SHP77 (cell line): ENCODE measurements at regions not wholly inside any gene's neighbourhood (a gene's known extent, or its start where the extent isn't known, plus 50 kb on each side); places are given as distances from the start of the nearest gene placed in this dataset.
A peak's percentile ranks its signal among the peaks of the same experiment; 100 is the strongest.

Source experiments
- DNase-seq, 2 experiments: peaks; one replicate each; lab custom pipeline; 2025; lab: John Stamatoyannopoulos, UW

DNA sequence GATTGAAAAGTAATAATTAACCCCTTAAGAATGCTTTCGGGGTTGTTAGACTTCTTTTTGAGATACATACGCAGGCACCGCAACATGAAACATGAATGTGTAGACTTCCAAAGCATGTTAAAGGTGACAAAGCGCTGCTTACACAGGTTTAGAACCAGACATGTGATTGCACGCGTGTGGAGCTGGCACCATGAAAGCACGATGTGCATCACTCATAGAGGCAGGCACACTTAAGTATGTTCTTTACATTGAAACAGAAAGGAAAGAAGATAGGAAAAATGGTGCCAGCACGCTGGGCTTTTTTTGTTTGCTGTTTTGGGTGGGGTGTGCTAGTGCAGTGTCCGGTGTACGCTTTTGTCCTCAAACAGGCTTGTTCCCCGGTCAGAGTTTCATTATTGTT lies 83.6 kb upstream of the PPARA start:
- peak; percentile 58 to 65 for DNase-seq

DNA sequence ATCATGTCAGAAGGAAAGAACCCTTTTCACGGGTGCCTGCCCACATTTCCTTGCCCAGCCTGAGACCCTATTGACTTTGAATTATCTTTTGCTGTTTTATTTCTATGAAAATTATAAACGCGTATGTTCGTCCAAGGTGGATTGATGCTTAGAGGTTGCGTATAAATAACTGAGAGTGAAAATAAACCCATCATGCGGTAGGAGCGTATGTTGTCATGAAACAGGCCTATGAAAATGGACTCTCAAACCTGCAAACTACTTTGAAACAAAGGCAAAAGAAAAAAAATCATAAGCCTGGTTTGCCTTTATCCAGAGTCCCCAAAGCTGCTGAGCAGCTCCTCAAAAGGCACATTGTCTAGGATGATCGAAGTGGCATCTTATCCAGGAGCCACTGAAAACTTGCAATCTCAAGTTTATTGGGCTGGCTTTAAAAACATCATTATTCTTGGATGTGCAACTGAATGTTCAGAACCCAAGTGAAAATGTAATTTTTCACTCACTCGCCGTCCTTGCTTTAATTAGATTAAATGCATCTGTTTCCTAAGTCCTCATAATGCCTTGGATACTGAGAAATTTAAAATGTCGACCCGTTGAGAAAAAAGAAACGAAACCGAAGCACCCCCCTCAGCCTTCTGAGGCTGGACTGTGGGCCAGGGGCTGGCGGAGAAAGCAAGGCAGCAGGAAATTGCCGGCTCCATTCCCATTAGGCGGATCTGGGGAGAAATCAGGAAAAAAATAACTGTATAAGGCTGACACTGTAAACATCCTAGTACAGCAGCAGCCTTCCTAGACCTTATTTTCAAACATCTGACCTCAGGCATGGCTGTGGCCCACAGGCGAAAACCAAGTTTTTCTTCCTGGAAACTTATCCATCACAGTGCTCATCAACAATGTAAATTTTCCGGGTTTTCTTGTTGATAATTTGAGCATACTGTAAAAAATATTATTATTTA lies 82.9 kb upstream of the PPARA start:
- DNase-seq: peak; percentile 36 to 42

- DNase-seq: no peak
These were observed 82.1 kb upstream of the PPARA start for GRCh38 chr22:46068181-46068592.

GRCh38 chr22:46068593-46069491 lies 81.5 kb upstream of the PPARA start:
- DNase-seq: peak in 1 of 2 experiments; percentile 59

- peak; percentile 97 to 98 for DNase-seq
These were observed 80.7 kb upstream of the PPARA start for GRCh38 chr22:46069521-46070214.

- DNase-seq: no peak
These were observed 80.0 kb upstream of the PPARA start for GRCh38 chr22:46070215-46070802.

DNA sequence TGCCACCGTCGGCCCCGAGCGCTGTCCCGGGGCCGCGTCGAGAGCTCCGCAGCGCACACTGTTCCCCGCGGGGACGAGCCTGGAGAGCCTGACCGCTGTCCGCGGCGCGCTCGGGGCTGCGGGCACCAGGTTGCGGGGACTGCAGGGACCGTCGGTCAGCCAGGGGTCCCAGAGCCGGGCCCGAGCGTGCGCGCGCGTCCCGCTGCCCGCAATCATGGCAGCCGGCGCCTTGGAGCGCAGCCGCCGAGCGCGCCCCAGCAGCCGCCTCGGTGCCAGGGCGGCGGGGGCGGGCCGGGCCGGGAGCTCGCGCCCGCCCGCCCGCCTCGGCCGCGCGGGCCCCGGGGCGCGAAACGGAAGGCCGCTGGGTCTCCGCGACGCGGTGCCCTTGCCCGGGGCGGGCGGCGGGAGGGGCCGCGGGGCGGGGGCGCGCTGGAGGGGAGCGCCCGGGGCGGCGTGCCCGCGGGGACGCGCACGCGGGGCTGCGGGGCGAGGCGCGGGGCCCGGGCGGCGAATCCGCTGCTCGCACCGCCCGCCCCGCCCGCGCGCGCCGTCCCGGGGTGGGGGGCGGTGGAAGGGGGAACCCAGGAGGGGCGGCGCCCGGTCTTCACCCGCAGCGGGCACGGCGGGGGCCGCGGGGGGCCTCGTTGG lies 79.4 kb upstream of the PPARA start:
- DNase-seq: peak; percentile 84 to 87

DNA sequence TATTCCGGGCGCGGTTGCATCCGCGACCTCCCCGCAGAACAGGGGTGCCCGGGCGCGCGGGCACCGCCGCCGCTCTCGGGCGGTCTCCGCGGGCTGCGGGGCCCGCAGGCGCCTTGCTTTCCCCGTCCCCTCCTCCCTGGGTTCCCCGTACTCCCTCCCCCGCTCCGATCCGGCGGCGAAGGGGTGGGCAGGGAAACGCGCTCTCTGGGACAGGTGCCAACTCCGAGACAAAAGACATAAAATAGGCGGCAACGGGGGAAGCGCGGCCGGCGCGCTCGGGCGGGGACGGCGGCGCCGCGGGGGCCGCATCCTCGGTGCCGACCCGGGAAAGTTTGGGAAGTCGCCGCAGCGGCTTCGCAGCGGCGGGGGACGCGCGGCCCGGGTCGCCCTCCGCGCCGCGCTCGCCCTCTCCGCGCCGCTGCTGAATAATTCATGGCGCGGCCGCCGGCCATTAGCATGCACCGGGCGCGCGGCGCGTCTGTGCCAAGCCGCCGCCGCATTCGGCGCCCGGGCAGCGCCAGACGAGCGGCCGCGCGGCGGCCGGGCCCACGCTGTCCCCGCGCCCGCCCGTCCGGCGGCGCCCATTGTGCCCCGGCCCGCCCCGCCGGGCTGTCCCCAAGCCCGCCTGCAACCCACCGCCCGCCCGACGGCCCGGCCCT lies 78.7 kb upstream of the PPARA start:
- peak; percentile 90 to 94 for DNase-seq

DNA sequence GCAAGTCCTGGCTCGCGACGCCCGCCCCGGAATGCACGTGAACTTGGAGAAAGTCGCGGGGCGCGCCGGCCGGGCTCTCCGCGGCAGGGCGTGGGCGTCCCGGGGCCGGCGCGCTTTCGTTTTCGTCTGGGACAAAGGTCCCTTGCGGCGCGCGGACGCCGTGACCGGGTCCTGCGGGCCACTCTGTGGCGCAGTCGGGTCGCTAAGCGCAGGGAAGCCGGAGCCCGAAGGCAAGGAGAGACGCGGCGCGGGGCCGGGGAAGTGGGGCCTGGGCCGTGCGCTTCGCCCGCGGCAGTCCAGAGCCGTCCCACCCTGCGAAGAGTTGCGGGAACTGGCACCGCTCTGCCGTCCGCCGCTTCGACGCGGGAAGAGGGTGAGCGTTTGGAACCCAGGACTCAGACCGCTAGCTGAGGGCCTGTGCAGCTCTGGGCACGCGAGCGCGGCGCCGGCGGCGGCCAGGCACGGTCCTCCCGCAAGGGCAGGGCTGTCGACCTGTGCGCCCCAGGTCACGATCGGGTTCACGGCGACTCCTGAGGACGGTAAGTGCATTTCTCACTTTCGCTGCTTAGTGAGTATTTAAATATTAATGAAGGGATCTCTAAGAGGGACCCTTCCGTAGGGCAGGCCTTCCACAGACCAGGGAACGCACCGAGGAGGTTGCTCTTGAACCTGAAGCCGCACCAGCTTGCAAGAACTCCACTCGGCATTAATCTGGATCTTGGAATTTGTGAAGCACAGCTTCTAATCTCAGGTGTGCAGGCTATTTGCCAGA lies 78.0 kb upstream of the PPARA start:
- DNase-seq: no peak

DNA sequence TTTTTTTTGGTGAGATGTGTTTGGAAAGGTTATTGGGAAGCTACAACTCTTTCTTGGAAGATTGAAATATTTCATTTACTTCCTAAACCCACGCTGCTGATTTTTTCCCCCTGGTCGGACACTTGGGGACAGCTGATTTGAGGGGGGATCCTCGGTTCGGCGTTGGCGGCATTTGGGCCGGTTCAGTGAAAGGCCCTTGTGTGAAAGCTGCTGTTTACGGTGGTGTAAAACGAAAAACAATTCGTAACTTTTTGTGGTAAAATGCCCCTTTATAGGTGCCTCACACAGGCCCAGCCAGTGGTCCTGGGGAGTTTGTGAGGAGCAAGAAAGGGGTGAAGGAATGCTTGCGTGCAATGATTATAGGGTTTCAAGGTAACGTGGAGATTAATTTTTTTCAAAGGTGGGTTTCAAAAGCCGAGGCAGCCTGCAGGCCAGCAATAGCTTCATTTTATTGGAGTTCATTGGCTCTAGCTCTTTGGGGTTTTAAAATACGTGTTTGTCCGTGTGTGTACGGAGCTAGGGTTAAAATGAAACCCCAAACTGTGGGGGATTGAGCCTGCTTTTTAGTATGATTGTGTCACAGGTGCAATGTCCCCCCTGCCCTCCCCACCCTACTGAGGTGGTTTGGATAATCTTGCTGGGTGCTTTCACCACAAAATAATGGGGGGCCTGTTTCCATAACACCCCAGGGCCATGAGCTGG lies 77.2 kb upstream of the PPARA start:
- DNase-seq: no peak

DNA sequence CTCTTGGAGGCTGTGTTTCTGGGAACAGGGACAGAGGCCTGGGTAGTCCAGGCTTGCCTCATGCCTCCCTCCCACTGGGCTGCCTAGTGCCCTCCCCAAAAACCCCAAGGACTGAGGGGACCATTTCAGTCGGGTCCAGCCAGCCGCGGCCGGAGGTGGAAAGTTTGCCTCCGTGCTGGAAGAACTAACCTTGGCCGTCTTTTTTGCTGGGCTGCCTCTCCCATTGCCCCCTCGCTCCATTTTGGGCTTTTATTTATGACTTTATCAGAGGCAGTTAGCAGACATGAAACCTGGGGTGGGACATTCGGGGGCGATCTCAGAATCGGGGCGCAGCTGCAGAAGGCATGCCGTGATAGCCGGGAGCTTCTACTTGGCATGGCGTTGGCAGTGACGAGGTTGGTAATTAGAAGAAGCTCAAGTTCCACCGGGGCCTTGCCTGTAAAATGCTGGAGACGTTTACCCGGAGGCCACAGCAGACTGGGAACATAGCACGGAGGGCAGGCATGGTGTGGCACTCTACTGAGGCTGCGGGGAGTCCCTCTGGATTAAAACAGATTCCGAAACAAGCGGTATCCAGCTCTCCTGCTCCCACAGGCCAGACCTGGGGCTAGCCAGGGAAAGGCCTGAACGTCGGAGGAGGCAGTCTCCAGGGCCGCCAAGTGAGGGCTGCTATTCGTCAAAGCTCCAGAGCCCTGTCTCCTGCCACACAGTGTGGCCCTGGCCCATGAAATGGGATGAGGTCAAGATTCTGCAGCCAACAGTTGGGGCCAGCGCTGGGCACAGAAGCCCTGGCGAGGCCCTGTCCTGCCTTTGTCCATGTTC lies 76.4 kb upstream of the PPARA start:
- DNase-seq: peak in 1 of 2 experiments; percentile 39

- DNase-seq: peak; percentile 54 to 64
These were observed 75.4 kb upstream of the PPARA start for GRCh38 chr22:46074771-46075551.

- DNase-seq: no peak
These were observed 74.4 kb upstream of the PPARA start for GRCh38 chr22:46075764-46076531.

- DNase-seq: peak in 1 of 2 experiments; percentile 52
These were observed 73.5 kb upstream of the PPARA start for GRCh38 chr22:46076651-46077339.

GRCh38 chr22:46077669-46078099 lies 72.6 kb upstream of the PPARA start:
- no peak for DNase-seq
